Suppressor macrophage treated with lipopolysaccharide for 1 hour (primary cell): ENCODE measurements at regions not wholly inside any gene's neighbourhood (a gene's known extent, or its start where the extent isn't known, plus 50 kb on each side); places are given as distances from the start of the nearest gene placed in this dataset.
"Not testable (repeated sequence)": the region's sequence is repeated elsewhere in the genome, so short reads cannot be mapped to it uniquely, and the experiment has no call there.

ENCODE experiments used
- DNase-seq, 3 donors: peaks; one replicate each; pipeline ENCODE4 v3.0.0-alpha.2; 2020 to 2022

DNA sequence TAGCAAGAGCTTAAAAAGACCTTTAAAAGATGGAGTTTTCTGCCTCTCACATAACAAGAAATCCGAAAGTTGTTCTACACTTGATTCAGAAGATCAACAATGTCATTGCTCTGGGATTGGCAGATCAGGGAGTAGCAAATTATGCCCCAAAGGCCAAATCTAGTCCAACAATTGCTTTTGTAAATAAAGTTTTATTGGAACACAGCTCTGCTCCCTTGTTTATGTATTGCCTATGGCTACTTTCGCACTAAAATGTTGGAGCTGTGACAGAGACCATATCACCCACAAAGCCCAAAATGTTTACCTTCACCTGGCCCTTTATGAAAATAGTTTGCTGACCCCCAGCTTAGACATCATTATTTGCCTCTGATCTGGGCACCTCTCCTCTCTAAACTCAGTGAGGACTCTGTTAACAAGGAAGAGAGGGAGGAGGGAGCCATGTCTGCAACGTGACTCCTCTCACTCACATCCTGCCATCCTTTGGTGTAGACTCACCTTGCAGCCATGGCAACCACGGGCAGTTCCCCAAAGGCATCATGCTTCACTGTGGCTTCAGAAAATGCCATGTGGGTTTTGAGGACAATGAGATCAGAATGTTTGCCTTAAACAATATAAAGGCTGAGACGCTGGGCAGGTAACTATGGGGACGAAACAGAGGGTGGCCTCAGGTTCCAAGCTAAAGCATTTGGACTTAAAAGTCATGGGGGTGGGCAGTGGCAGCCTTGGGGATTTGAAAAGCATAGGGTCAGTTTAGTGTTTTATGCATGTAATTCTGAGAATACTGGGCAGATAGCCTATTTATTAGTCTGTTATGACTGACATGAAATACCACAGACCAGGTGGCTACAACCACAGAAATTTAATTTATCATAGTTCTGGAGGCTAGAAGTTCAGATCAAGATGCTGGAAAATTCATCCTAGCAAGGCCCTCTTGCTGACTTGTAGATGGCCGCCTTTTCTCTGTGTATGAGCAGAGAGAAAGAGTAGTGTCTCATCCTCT is 149.7 kb upstream of the TNFAIP3 start:
- no peak for DNase-seq

DNA sequence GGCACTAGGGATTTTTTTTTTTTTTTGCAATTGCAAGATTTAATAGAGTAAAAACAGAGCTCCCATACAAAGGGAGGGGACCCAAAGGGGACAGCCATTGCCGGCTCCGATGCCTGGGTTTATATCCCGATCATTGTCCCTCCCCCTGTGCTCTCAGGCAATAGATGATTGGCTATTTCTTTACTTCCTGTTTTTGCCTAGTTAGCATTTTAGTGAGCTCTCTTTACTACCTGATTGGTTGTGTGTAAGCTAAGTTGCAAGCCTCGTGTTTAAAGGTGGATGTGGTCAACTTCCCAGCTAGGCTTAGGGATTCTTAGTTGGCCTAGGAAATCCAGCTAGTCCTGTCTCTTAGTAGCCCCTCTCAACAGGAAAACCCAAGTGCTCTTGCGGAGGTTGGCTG is 148.2 kb upstream of the TNFAIP3 start:
- not testable (repeated sequence) for DNase-seq

DNA sequence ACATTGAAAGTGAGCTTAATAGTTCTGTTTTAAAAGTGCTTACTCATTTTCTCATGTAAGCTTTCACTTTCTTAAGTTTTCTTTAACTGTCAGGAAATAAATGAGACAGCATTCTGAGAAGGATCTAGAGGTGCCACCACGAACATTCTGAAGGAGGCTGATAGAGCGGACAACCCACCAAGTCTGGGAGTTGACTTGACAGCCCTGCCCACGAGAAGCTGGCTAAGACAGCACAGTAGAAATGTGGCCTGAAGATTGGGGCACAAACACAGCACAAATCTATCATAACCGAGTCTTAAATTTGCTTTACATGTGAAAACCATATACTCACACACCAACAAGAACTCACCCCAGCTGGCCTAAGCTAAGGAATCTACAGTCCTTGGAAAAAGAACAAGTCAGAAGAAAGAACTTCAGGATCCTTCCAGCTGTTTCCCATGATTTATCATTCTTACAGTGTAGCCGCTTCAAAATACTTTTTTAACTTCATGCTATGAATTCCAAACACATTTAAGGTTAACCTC is 144.2 kb upstream of the TNFAIP3 start:
- DNase-seq, result peak; percentile 66 to 88 (median 73)

DNA sequence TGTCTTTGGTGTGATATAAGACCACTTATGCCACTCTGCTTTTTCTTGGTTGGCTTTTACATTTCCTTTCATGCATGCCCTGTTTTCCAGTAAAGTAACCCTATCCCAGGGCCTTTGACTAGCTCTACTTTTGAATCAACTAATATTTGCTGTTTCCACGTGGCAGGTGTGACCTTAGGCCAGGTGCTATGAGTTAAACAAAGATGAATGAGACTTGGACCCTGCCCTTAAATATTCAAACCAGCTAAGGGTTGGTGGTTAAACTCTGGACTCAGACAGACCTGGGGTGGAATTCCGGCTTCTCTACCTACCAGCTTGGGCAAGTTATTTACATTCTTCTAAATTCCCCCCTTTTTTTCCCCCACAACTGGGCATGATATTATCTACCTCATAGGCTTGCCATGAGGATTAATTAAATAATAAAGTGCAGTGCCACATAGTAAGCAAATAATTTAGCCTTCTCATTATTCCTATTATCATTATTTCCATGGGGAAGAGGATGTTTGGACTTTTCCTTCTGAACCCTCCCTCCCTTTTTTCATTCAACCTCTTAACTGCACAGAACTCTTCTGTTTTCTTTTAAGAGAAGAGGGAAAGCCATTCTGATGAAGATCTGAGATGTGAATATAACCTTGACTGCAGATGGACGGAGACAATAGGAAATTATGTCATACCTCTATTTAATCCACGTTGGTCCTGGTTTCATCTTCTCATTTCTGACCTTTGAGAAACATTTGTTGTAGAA is 143.6 kb upstream of the TNFAIP3 start:
- DNase-seq, result no peak

DNA sequence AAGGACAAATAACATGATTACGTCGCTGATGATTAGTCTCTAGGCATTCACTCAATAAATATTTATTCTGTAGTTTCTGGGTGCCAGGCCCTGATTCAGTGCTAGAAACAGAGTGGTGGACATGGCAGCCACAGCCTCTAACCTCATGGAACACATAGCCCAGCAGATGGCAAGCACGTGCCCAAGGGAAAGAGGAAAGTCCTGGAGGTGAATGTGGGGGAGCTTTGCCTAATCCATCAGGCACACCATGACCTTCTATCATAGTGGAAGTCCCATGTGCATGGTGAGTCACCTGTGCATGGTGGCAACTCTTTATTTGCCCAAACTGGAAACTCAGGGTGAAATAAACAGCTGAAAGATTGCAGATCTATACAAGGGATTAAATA is 143.0 kb upstream of the TNFAIP3 start:
- peak; percentile 80 to 91 (median 84) for DNase-seq

DNA sequence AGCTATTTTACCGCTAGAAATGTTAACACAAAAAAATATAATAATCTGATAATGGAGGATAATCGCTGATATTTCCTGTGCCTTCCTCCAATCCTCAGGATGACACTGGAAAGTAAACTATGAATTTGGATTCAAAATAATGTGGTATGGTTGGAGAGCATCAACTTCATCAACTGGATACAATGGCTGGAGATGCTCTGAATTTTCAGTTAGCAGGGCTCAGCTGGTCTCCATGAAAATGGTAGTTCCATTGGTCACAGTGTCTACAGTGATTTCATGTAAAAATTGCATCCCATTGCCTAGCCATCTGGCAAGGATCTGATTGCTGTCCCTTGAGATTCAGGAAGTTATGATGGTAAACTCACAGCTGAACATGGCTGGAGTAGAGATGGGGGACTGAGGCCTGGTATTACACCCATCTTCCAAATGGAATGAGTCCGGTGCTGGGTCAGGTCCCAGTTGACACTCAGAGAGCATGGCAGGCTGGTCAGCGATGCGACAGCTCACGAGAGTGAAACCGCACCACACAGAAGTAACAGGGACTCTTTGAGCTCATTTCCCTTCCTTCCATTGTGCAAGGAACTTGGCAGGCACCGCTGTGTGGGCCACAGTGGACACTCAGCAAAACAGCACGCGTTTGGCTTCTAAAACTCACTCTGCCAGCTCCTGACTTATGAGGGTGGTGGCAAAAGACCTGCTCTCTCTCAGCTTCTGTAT is 142.4 kb upstream of the TNFAIP3 start:
- peak; percentile 92 to 98 (median 93) for DNase-seq

DNA sequence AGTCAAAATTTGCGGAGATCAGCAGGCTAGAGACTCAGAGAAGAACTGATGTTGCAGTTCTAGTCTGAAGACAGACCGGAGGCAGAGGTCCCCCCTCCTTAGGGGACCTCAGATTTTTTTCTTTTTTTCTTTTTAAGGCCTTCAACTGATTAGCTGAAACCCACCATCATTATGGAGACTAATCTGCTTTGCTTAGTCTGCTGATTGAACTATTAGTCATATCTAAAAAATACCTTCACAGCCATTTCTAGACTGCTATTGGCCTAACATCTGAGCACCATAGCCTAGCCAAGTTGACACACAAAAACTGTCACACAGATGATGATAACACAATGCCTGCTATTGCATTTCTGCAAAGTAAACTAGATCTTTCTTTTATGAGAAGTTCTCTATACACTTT is 141.1 kb upstream of the TNFAIP3 start:
- DNase-seq, result no peak

DNA sequence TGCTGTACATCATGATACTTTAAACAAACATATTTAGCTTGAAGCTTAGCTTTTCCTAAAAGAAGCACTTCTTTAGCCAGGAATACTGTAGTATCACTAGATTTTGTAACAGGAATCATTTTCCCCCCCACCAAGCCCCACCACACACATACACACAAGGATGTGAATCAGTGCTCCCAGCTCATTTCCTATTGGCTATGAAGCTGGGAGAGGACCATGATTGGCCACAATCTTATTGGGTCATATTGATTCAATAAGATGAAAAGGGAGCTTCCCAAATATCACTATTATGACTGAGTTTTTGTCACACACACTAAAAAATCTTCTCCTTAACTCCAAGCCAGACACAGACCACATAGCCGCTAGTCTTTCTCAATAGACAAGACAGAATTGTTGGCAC is 140.5 kb upstream of the TNFAIP3 start:
- peak in 2 of 3 donors; percentile 52 to 74 for DNase-seq

DNA sequence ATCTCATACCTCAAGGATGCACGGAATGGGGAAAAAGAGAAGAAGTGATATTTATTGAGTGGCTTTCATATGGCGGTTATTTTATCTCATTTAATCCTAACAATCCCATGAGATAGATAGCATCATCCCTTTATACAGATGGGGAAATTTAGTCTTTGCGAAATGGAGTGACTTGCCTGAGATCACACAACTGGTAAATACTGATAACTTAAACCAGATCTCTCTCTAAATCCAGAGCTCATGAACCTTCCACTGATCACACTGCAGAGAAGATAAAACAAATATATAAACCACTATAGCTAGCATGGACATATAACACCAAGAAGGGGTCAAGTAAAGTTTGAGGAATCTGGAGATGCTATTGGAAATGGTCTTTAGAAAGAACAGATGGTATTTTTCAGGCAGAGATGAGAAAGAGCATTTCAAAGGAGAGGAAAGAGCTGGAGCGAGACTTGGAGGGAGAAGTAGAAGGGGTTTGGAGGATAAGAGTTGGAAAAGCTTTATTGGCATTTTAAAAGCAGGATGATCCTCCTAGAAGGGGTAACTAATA is 139.8 kb upstream of the TNFAIP3 start:
- DNase-seq, result peak in 2 of 3 donors; percentile 48 to 64

DNA sequence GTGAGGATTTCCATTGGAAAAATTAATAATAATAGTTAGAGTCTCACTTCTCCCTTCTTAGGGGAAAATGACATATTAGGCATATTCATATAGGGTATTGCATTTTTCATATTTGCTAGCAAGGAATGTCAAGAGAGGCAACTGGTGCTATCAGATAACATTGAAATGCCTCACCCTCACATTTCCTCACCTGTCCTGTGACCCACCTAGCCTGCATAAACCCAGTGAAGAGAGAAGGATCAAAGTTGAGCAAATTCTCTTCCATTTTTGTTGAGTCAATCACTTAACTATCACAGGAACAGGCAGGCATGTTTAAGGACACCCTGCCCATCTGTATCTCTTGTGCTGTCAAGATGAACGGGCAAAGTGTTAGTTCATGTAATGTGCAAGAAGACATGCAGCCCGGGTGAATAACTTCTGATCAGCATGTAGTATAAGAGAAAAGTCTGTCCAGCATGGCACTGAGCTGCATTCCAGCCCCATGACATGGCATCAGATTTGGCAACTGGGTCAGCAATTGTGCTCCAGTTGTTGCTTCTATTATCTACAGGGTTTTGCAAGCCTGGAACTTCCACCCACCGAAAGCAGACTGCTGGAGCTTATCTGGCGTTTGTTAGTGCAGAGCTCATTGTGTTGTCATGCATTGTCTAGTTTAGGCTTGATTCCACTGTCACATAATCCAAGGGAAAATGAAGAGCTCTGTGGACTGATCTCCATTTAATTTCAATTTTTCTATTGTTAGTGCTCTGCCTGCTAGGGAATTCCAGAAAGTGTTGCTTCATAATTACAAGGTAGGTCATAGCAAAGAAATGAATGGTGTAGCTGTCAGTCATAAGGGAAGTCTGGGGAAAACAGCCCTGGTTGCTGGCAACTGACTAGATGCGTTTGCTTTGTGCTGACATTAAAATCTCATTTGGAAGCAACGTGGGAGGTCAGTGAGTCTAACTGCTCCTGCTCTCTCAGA is 138.4 kb upstream of the TNFAIP3 start:
- peak; percentile 91 to 94 (median 92) for DNase-seq

DNA sequence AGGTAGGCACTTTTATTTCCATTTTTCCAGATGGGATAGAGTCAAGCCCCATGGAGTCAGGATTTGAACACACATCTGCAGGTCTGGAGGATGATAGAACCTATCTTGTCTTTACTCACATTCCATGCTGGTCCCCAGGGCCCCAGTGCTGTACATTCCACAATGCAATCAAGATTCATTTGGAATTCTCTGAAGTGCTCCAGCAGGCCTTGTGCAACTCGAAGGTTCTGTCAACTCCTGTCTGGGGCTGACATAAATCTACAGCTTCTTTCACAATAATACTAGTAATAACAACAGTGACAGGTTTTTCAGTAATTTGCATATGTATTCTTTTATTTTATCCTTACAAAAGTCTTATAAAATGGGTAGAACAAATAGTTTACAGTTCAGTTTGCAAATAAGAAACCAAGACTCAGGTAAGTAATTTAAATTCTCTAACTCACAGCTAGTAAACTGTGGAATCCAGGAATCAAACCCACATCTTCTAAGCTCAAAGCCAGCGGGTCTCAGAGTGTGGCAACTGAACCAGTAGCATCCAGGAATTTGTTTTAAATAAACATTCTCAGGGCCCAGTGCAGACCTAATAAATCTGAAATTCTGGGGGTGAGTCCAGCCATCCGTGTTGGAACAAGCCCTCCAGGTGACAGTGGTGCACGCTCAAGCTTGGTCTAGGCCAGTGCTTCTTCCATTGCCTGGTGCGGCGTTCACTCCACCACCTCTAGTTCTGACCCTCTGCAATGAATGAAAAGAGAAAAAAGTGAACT is 137.0 kb upstream of the TNFAIP3 start:
- peak in 1 of 3 donors; percentile 38 for DNase-seq

DNA sequence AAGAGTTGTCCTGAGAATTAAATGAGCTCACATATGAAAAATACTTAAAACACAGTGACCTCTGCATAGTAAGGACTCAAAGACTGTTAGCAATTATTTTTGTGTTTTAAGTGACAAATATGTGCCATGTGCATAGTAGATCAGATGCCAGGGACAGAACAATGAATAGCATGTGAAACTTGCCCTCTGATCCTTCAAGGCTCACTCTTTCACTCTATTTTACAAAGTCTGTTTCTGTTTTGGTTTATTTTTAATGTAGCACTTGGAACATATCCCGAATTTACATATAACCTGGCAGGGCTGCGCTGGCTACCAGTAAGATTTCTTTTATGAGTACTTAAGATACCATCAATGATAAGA is 135.5 kb upstream of the TNFAIP3 start:
- no peak for DNase-seq

DNA sequence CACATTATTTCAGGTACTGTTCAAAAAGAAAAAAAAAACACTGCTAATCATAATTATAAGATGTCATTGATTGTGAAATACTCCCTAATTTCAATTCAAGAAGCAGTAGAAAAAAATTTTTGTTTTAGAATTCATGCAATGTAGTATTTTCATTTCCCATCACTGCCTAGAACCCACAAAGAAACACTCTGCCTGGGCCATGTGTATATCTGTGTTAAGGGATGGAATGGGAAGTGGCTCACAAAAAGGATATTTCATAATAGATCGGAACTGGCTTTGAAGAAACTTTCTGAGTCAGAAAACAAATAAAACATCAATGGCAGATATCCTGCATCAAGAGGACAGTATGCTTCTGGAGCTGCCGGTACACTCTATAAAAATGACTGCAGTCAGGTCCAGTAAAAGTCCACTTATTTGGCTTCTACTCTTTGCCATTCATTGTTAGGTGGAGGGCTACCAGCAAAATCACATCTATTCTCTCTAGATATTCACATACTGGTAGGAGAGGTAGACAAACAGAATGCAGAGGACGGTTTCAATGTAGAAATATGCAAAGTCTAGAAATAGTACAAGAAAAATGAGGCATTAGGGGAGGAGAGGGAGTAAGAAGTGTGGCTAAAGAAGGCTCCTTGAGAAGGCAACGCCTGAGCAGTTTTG is 135.0 kb upstream of the TNFAIP3 start:
- DNase-seq, result peak; percentile 67 to 86 (median 84)

DNA sequence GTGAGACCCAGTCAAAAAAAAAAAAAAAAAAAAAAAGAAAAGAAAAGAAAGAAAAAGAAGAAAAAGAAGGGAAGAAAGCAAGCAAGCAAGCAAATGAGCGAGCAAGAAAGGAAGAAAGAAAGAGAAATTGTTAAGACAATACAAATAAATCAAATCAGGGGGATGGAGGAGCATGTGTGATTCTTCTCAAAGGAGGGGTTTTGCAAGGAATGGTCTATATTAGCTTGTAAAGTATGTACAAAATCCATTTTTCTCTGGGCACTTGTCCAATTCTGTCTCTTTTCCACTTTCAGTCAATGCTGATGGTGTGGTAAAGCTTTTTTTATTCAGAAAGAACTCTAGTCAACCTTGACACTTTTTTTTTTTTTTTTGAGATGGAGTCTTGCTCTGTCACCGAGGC is 133.7 kb upstream of the TNFAIP3 start:
- no peak for DNase-seq

DNA sequence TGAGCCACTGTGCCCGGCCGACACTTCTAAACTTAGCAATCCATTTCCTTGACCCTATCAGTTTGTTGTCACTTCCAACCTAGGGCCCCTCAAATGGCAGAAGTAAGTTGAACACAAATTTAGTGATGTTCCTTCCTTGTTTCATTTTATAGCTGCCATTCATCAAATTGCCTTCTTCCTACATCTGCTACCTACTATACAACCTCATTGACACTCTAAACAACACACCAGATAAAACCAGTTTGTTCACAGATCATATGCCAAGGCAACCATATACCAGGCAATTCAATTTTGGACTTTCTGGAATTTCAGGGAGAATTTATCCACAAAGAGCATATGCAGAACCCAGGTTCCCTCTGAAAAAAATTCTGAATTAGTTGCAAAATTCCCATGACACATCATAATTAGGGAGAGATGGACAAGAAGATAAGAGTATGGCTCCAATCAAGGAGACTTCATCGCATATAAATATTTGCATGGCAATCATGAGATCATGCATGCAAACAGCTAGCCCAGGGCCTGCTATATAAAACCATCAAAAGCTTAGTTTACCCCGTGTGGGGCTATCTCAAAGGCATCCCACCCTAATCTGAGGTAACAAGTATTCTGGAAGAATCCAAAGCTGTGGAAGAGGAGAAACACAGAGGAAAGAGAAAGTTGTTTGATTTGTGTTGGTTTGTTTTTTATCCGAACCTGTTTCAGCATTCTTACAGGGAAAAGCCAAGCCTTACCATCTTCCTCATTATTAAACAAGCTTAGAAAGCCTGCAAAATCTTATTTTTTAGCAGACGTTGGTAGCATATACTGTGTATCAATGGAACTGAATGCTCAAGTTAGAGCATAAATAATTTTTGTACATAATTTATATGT is 132.8 kb upstream of the TNFAIP3 start:
- peak; percentile 36 to 74 (median 54) for DNase-seq

DNA sequence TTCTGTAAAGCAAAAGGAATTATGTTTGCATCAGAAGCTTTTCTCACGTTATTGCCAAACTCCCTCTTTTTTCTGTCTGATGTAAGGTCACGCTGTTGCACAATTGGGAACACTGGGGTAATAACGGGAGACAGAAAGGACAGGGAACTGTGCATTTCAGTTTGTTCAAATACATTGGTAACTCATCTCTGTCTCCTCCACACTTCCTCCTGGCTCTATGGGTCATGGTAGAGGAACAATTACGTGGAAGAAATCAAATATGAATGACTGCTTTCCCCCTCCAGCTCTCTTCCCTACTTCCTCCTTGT is 132.2 kb upstream of the TNFAIP3 start:
- peak; percentile 89 to 98 (median 96) for DNase-seq

DNA sequence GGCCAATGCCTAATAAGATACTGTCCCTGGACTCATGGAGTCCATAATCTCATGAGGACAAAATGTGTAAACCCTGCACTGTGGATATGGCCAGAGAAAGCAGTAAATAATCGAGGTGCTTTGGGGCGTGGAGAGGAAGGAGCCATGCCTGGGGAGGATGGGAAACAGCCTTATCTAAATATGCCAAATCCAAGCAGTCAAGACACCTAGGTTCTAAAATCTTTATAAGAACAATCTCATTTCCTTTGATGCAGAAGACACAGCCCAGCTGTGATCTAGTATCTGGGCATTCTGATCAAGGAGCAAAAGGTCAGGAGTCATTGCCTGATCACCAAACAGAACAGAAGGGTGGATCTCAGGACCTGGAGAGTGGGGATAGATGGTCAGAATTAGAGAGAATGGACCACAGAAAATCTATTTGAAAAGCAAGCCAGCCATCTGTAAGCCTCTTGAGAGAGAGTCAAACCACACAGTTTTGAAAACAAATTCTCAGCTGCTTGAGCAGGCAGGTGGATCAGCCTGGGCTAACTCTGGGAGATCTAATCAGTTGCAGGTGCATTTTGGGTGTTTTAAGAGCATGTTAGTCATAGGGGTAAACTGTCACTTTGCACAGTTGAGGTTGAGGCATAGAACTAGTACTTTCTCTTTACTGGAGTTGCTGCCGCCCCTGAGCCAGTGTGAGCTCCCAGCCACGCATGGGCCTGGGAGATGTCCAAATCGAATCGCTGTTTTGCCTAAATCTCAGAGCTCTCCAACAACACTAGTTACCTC is 130.8 kb upstream of the TNFAIP3 start:
- DNase-seq, result no peak

DNA sequence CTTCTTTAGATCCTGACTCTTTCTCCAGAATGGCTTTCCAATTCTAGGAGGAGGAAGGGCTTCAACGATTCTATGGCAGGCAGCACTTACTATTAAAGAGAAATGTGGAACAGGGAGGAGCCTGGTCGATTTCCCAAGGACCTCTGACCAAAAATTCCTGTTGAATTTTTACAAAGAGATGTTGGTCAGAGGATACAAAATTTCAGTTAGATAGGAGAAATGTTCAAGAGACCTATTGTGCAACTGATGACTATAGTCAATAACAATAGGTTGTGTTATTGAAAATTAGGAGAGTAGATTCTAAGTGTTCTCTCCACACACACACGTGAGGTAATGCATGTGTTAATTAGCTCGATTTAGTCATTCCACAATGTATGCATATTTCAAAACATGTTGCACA is 130.1 kb upstream of the TNFAIP3 start:
- peak; percentile 58 to 74 (median 73) for DNase-seq
